ENCODE measurements at regions not wholly inside any gene's neighbourhood (a gene's known extent, or its start where the extent isn't known, plus 50 kb on each side); places are given as distances from the start of the nearest gene placed in this dataset.
"Not testable (repeated sequence)": the region's sequence is repeated elsewhere in the genome, so short reads cannot be mapped to it uniquely, and the experiment has no call there.

- TF ChIP-seq EZH2phosphoT487 (conservative IDR thresholded peaks at IDR 0.05; ENCODE audit: low read length) = no peak
- no peak for TF ChIP-seq CTCF (IDR thresholded peaks at IDR 0.05; ENCODE audit: insufficient read depth, low read length, poor library complexity, severe bottlenecking)
- Histone ChIP-seq H4K20me1 (ENCODE audit: low read depth, low read length) (no peaks in the 10 kb centered on the region), H3K4me3 (ENCODE audit: insufficient read depth, low read length, poor library complexity, severe bottlenecking) (no peak overlapping the region), H3K79me2 (ENCODE audit: insufficient read depth, low read length) (no peaks in the 10 kb centered on the region), H3K9me2 (replicated peaks; ENCODE audit: insufficient read depth, low read length) (no peaks in the 10 kb centered on the region), H3K4me2 (ENCODE audit: low read depth, low read length, poor library complexity, severe bottlenecking) (no peak overlapping the region), H3F3A (ENCODE audit: insufficient read depth) (no peaks in the 10 kb centered on the region), H2AFZ (ENCODE audit: low read depth, low read length, severe bottlenecking) (no peak overlapping the region), H3K9ac (ENCODE audit: low read length) (no peak overlapping the region), H3K27me3 (ENCODE audit: low read length) (no peaks in the 10 kb centered on the region), H3K9me3 (ENCODE audit: insufficient read depth, low read length) (no peaks in the 10 kb centered on the region), H3K36me3 (ENCODE audit: low read length) (no peaks in the 10 kb centered on the region), H3K27ac (ENCODE audit: low read depth, low read length) (no peak overlapping the region)
Observed at GRCh38 chr12:25357595-25357994, 106.9 kb upstream of the KRAS start.

GRCh38 chr12:25352942-25353341, 102.2 kb upstream of the KRAS start:
- not testable (repeated sequence) for H3K9me2 ChIP-seq (replicated peaks; ENCODE audit: insufficient read depth, low read length); H3K36me3 ChIP-seq (ENCODE audit: low read length); H3K4me3 ChIP-seq (ENCODE audit: insufficient read depth, low read length, poor library complexity, severe bottlenecking); H3K9ac ChIP-seq (ENCODE audit: low read length); H3K4me2 ChIP-seq (ENCODE audit: low read depth, low read length, poor library complexity, severe bottlenecking); H3F3A ChIP-seq (ENCODE audit: insufficient read depth); H3K27me3 ChIP-seq (ENCODE audit: low read length); H3K27ac ChIP-seq (ENCODE audit: low read depth, low read length); H3K9me3 ChIP-seq (ENCODE audit: insufficient read depth, low read length); H2AFZ ChIP-seq (ENCODE audit: low read depth, low read length, severe bottlenecking); H4K20me1 ChIP-seq (ENCODE audit: low read depth, low read length); H3K79me2 ChIP-seq (ENCODE audit: insufficient read depth, low read length)

GRCh38 chr12:25352083-25352918, 101.6 kb upstream of the KRAS start:
- H3K4me2 ChIP-seq (ENCODE audit: low read depth, low read length, poor library complexity, severe bottlenecking) = no peak overlapping the region
- H4K20me1 ChIP-seq (ENCODE audit: low read depth, low read length) = no peaks in the 10 kb centered on the region
- no peaks in the 10 kb centered on the region for H3F3A ChIP-seq (ENCODE audit: insufficient read depth)
- TF ChIP-seq EZH2phosphoT487 (conservative IDR thresholded peaks at IDR 0.05; ENCODE audit: low read length) (no peak), CTCF (IDR thresholded peaks at IDR 0.05; ENCODE audit: insufficient read depth, low read length, poor library complexity, severe bottlenecking) (no peak)
- H3K79me2 ChIP-seq (ENCODE audit: insufficient read depth, low read length) = no peaks in the 10 kb centered on the region
- H3K36me3 ChIP-seq (ENCODE audit: low read length) = no peaks in the 10 kb centered on the region
- H3K9me2 ChIP-seq (replicated peaks; ENCODE audit: insufficient read depth, low read length) = no peaks in the 10 kb centered on the region
- no peak overlapping the region for H2AFZ ChIP-seq (ENCODE audit: low read depth, low read length, severe bottlenecking)
- H3K9ac ChIP-seq (ENCODE audit: low read length) = no peak overlapping the region
- no peak overlapping the region for H3K27ac ChIP-seq (ENCODE audit: low read depth, low read length)
- H3K4me3 ChIP-seq (ENCODE audit: insufficient read depth, low read length, poor library complexity, severe bottlenecking) = no peak overlapping the region
- H3K9me3 ChIP-seq (ENCODE audit: insufficient read depth, low read length) = no peaks in the 10 kb centered on the region
- no peaks in the 10 kb centered on the region for H3K27me3 ChIP-seq (ENCODE audit: low read length)

- Histone ChIP-seq H3K9ac (ENCODE audit: low read length) (no peak overlapping the region), H3K79me2 (ENCODE audit: insufficient read depth, low read length) (no peaks in the 10 kb centered on the region), H3K27me3 (ENCODE audit: low read length) (no peaks in the 10 kb centered on the region), H3K36me3 (ENCODE audit: low read length) (no peaks in the 10 kb centered on the region), H3K4me2 (ENCODE audit: low read depth, low read length, poor library complexity, severe bottlenecking) (no peak overlapping the region), H4K20me1 (ENCODE audit: low read depth, low read length) (no peaks in the 10 kb centered on the region), H3K9me2 (replicated peaks; ENCODE audit: insufficient read depth, low read length) (no peaks in the 10 kb centered on the region), H3K27ac (ENCODE audit: low read depth, low read length) (no peak overlapping the region), H2AFZ (ENCODE audit: low read depth, low read length, severe bottlenecking) (no peak overlapping the region), H3K4me3 (ENCODE audit: insufficient read depth, low read length, poor library complexity, severe bottlenecking) (no peak overlapping the region), H3K9me3 (ENCODE audit: insufficient read depth, low read length) (no peaks in the 10 kb centered on the region), H3F3A (ENCODE audit: insufficient read depth) (no peaks in the 10 kb centered on the region)
- TF ChIP-seq CTCF (IDR thresholded peaks at IDR 0.05; ENCODE audit: insufficient read depth, low read length, poor library complexity, severe bottlenecking) (no peak), EZH2phosphoT487 (conservative IDR thresholded peaks at IDR 0.05; ENCODE audit: low read length) (no peak)
Observed at GRCh38 chr12:25348593-25348895, 97.8 kb upstream of the KRAS start.

Data from SU-DHL-6 (cell line).